ENCODE measurements at regions not wholly inside any gene's neighbourhood (a gene's known extent, or its start where the extent isn't known, plus 50 kb on each side); places are given as distances from the start of the nearest gene placed in this dataset.

GRCh38 chr1:199955235-199955634, 72.3 kb upstream of the NR5A2 start:
- in situ Hi-C loops (cut with HindIII; ENCODE audit: low pct_unique_long_range_greater_than_20kb, low sequenced_read_pairs): no loop called here
- CTCF ChIA-PET: no interaction called here
- intact Hi-C loops (cut with micrococcal nuclease; ENCODE audit: unreplicated experiment): no loop called here
- BruUV-seq (replicated peaks): no TSS peak
- H3K9me3 ChIP-seq (ENCODE audit: control insufficient read depth, insufficient read depth, low read depth, low read length): no peaks in the 10 kb centered on the region
- no peak for DNase-seq (ENCODE audit: low read depth, low spot score)
- H3K36me3 ChIP-seq (ENCODE audit: control insufficient read depth, insufficient read depth, low read length): no peaks in the 10 kb centered on the region
- H3K27me3 ChIP-seq (ENCODE audit: control insufficient read depth, insufficient read depth, low read length): no peaks in the 10 kb centered on the region
- H3K27ac ChIP-seq (ENCODE audit: low read length): no peak overlapping the region
- no peak for ATAC-seq
- H3K4me3 ChIP-seq (ENCODE audit: low read depth in 2 of 2, low read length in 2 of 2): no peak overlapping the region
- no peaks in the 10 kb centered on the region for H3K4me1 ChIP-seq (ENCODE audit: control insufficient read depth, insufficient read depth, low read length)
- POLR2A ChIA-PET: no interaction called here
- TF ChIP-seq SIN3A (IDR thresholded peaks at IDR 0.05; ENCODE audit: borderline replicate concordance, insufficient read depth, low read depth, low read length): no peak
- no peak for TF ChIP-seq CTCF (IDR thresholded peaks at IDR 0.05)
- TF ChIP-seq TCF7L2 (IDR thresholded peaks at IDR 0.05; ENCODE audit: low read depth, low read length): no peak
- no peak for TF ChIP-seq POLR2AphosphoS5 (IDR thresholded peaks at IDR 0.05; ENCODE audit: low read depth, low read length)
- no peak for TF ChIP-seq REST (IDR thresholded peaks at IDR 0.05; ENCODE audit: insufficient read depth in 1 of 2, low read depth in 2 of 2, low read length in 1 of 2)

GRCh38 chr1:199956005-199956404, 71.5 kb upstream of the NR5A2 start:
- no peak for ATAC-seq
- intact Hi-C loops (cut with micrococcal nuclease; ENCODE audit: unreplicated experiment): no loop called here
- no peak overlapping the region for H3K4me3 ChIP-seq (ENCODE audit: low read depth in 2 of 2, low read length in 2 of 2)
- POLR2A ChIA-PET: no interaction called here
- no TSS peak for BruUV-seq (replicated peaks)
- DNase-seq (ENCODE audit: low read depth, low spot score): no peak
- H3K4me1 ChIP-seq (ENCODE audit: control insufficient read depth, insufficient read depth, low read length): no peaks in the 10 kb centered on the region
- H3K27ac ChIP-seq (ENCODE audit: low read length): no peak overlapping the region
- H3K9me3 ChIP-seq (ENCODE audit: control insufficient read depth, insufficient read depth, low read depth, low read length): no peaks in the 10 kb centered on the region
- no peak for TF ChIP-seq CTCF (IDR thresholded peaks at IDR 0.05)
- TF ChIP-seq REST (IDR thresholded peaks at IDR 0.05; ENCODE audit: insufficient read depth in 1 of 2, low read depth in 2 of 2, low read length in 1 of 2): no peak
- no peak for TF ChIP-seq SIN3A (IDR thresholded peaks at IDR 0.05; ENCODE audit: borderline replicate concordance, insufficient read depth, low read depth, low read length)
- TF ChIP-seq POLR2AphosphoS5 (IDR thresholded peaks at IDR 0.05; ENCODE audit: low read depth, low read length): no peak
- TF ChIP-seq TCF7L2 (IDR thresholded peaks at IDR 0.05; ENCODE audit: low read depth, low read length): no peak
- in situ Hi-C loops (cut with HindIII; ENCODE audit: low pct_unique_long_range_greater_than_20kb, low sequenced_read_pairs): no loop called here
- H3K36me3 ChIP-seq (ENCODE audit: control insufficient read depth, insufficient read depth, low read length): no peaks in the 10 kb centered on the region
- no peaks in the 10 kb centered on the region for H3K27me3 ChIP-seq (ENCODE audit: control insufficient read depth, insufficient read depth, low read length)
- CTCF ChIA-PET: no interaction called here
